Small intestine (tissue), 7 donors: ENCODE measurements at regions not wholly inside any gene's neighbourhood (a gene's known extent, or its start where the extent isn't known, plus 50 kb on each side); places are given as distances from the start of the nearest gene placed in this dataset.

ENCODE experiments used
- DNase-seq, 2 donors: peaks; one replicate each; pipeline versions ENCODE4 v3.0.0 to v3.0.0-alpha.2; 2013
- FAIRE-seq: peaks from 2 replicates; lab custom pipeline; 2012; peaks lifted over from hg19 to GRCh38; lab: Jason Lieb, UNC
- H3K27ac ChIP-seq, 3 donors: one replicate each; pipeline ENCODE4 v1.5.1; 2013; ENCODE audit warnings: low read length in 2 of 3, mild to moderate bottlenecking in 2 of 3, control low read depth in 1 of 3, inconsistent platforms in 1 of 3, low read depth in 1 of 3, moderate library complexity in 1 of 3
- H3K27me3 ChIP-seq, 3 donors: one replicate each; pipeline ENCODE4 v1.6.1; 2013; ENCODE audit warnings: low read length in 3 of 3, inconsistent platforms in 1 of 3; ENCODE audit not compliant: control insufficient read depth in 3 of 3, insufficient read depth in 3 of 3
- H3K36me3 ChIP-seq, 3 donors: one replicate each; pipeline ENCODE4 v1.6.1; 2013; ENCODE audit warnings: low read length in 3 of 3, inconsistent platforms in 1 of 3, low read depth in 1 of 3, mild to moderate bottlenecking in 1 of 3, moderate library complexity in 1 of 3; ENCODE audit not compliant: control insufficient read depth in 3 of 3, insufficient read depth in 2 of 3
- H3K4me1 ChIP-seq, 3 donors: one replicate each; pipeline ENCODE4 v1.6.1; 2013; ENCODE audit warnings: low read length in 2 of 3, inconsistent platforms in 1 of 3, low read depth in 1 of 3, mild to moderate bottlenecking in 1 of 3, moderate library complexity in 1 of 3; ENCODE audit not compliant: control insufficient read depth in 3 of 3, insufficient read depth in 2 of 3
- H3K4me3 ChIP-seq, 3 donors: one replicate each; pipeline ENCODE4 v1.5.1; 2013; ENCODE audit warnings: low read length in 3 of 3, control low read depth in 1 of 3, inconsistent platforms in 1 of 3, low read depth in 1 of 3, mild to moderate bottlenecking in 1 of 3, moderate library complexity in 1 of 3
- H3K9me3 ChIP-seq, 2 donors: one replicate each; pipeline ENCODE4 v1.6.1; 2013; ENCODE audit warnings: low read depth in 1 of 2, low read length in 1 of 2; ENCODE audit not compliant: control insufficient read depth in 2 of 2, insufficient read depth in 1 of 2
- WGBS, 3 donors: extraction: QIAGEN DNeasy Blood & Tissue Kit; methylation state at CpG; one replicate each; pipeline ENCODE4 v1.1.7; 2013; 5-methylcytosine and 5-hydroxymethylcytosine counted together
- donor health status: healthy with polysubstance abuse.
- donor health status: control.
- donor health status: control.
- donor health status: Bipolar disorder and iron deficiency.
- donor health status: healthy.

DNA sequence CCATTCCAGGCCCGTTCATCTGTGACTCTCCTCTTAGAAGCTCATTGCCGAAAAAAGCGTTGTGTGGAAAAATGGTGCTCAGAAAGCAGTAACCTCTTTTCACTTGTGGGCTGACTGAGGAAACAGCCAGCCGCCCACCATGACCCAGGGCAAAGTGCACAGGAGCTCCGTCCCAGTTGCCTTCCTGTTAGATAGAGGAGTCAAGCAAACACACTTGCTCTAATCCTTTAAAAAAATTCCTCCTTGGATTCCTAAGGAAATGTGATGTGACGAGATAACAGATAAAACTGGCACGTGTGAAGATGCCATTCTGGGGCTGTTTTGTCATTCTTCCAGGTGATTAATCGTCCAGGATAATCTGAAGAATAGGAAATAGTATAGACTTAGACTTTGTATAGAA is 396.8 kb upstream of the DDHD1 start:
- no peaks in the 10 kb centered on the region for H3K9me3 ChIP-seq
- H3K27me3 ChIP-seq = no peaks in the 10 kb centered on the region
- H3K27ac ChIP-seq = no peak overlapping the region
- no peak overlapping the region for H3K4me3 ChIP-seq
- no peaks in the 10 kb centered on the region for H3K36me3 ChIP-seq
- DNase-seq = no peak
- H3K4me1 ChIP-seq = peaks cover 0 to 3% (median 0%) of the 10 kb centered on the region in 3 donors
- WGBS, 3 donors = 54 to 65% (median 61%) methylated on average over 8 of the region's 8 CpGs
- no peak for FAIRE-seq

DNA sequence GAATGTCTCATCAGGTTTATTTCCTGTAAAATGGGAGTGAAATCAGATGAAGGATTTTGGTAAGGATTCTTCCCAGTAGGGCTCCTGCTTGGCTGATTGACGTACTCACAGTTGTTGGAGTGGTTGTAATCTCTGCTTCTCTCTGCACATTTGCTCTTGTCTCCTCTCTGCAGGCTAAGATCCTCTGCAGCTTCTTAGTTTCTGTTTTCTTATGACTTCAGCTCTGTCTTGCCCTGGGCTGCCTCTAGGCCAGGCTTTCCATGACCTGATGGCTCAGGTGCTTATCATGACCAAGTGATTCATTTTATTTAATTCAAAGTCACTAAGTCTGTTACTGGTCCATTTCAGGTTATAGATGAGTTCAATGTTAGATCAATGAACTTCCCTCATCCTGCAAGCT is 394.5 kb upstream of the DDHD1 start:
- H3K9me3 ChIP-seq = no peaks in the 10 kb centered on the region
- WGBS, 3 donors = 88 to 92% (median 89%) methylated on average over 1 of the region's 1 CpG
- FAIRE-seq = no peak
- no peak overlapping the region for H3K27ac ChIP-seq
- H3K27me3 ChIP-seq = no peaks in the 10 kb centered on the region
- peaks cover 0 to 8% (median 0%) of the 10 kb centered on the region in 3 donors for H3K4me1 ChIP-seq
- H3K4me3 ChIP-seq = no peak overlapping the region
- no peak for DNase-seq
- H3K36me3 ChIP-seq = no peaks in the 10 kb centered on the region

DNA sequence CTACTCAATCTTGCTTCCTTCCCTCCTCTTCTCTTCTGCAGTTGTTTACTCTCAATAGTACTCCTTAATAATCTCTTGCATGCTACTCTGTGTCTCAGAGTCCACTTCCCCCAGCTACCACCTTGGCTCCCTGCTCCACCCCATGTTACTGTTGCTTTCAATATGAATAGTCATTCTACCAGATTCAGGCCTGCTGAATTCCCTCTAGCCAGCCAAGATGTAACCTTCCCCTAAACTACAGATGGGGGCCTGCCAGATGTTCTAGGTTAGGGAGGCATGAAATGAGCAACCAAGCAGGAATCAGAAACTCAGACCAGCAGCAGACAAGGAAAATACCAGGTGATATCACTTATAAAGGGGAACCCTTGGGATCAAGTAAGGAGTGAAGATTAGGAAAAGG is 392.1 kb upstream of the DDHD1 start:
- H3K9me3 ChIP-seq = no peaks in the 10 kb centered on the region
- H3K36me3 ChIP-seq = no peaks in the 10 kb centered on the region
- no peak overlapping the region for H3K27ac ChIP-seq
- no peak overlapping the region for H3K4me3 ChIP-seq
- DNase-seq (peak in 1 of 2 donors; percentile 28), FAIRE-seq (no peak)
- H3K4me1 ChIP-seq = peaks cover 0 to 15% (median 0%) of the 10 kb centered on the region in 3 donors
- no peaks in the 10 kb centered on the region for H3K27me3 ChIP-seq

DNA sequence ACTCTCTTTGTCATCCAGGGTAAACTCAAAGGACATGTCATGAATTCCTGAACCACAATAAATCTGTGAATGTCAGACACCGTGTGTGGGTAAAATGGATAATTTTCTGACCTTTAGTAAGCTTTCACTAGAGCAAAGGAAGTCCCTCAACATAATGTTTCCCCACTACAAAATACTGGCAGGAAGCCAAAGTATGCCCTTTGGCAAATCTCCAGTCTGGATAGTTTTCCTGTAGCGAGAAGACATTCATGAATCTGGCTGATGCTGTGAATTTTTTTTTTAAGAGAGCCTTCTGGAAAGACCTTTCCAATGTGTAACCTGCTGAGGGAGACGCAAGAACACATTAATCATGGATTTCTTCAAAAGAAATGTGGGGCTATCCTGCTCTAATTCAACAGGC is 389.6 kb upstream of the DDHD1 start:
- Histone ChIP-seq H3K27me3 (no peaks in the 10 kb centered on the region), H3K27ac (no peak overlapping the region), H3K9me3 (no peaks in the 10 kb centered on the region), H3K4me1 (peaks cover 0 to 15% (median 0%) of the 10 kb centered on the region in 3 donors), H3K36me3 (no peaks in the 10 kb centered on the region), H3K4me3 (no peak overlapping the region)
- 37 to 43% (median 40%) methylated on average over 3 of the region's 3 CpGs for WGBS, 3 donors
- FAIRE-seq (no peak), DNase-seq (peak in 1 of 2 donors; percentile 75)

DNA sequence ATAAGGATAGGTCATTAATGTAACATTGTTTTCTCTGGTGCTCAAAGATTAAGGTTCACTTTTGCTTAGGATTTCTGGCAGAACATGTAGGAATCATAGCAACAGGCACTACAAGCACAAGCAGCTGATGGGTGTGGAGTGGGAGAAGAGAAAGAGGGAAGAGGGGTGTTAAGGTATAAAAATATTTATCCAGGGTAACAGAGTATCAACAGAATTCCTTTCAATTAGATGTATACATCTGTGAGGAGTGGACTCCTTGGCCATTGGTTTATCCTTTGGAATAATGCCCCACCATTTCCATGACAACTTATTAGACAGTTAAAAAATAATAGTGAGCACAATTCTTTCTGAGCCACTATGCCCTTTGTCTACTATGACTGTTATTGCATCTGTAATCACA is 388.3 kb upstream of the DDHD1 start:
- no peaks in the 10 kb centered on the region for H3K36me3 ChIP-seq
- FAIRE-seq (no peak), DNase-seq (peak in 1 of 2 donors; percentile 16)
- H3K4me3 ChIP-seq = no peak overlapping the region
- peaks cover 0 to 15% (median 0%) of the 10 kb centered on the region in 3 donors for H3K4me1 ChIP-seq
- no peaks in the 10 kb centered on the region for H3K27me3 ChIP-seq
- H3K9me3 ChIP-seq = no peaks in the 10 kb centered on the region
- H3K27ac ChIP-seq = no peak overlapping the region

DNA sequence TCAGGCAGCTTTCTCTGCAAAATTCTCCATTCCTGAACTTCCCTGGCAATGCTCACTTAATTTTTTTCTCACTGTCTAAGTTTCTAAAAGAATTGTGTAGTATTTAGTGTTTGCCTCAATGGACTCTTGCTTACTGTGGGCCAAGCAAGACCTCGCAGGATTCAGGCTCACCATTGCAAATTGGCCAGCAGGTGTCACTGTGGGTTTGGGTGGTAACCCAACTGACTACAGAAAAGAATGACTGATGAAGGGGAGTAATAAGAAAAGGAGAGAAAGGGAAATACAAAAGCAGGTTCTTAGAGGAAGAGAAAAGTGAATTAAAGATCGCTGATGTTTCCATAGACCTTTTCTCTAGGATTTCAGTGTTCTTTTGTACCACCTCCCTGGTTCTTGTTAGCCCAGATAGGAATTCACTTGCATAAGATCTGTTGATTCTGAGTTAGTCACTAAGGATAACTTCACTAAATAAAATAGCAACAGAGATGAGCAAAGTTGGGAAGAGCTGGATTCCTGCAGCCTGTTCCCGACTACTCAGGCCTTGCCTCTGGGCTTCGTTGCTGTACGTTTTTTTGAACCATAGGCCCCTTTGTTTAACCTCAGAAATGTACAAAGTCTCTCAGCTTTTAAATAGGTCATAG is 386.5 kb upstream of the DDHD1 start:
- H3K4me1 ChIP-seq = peaks cover 0 to 12% (median 0%) of the 10 kb centered on the region in 3 donors
- no peaks in the 10 kb centered on the region for H3K36me3 ChIP-seq
- WGBS, 3 donors = 33 to 36% (median 35%) methylated on average over 5 of the region's 5 CpGs
- DNase-seq = peak; percentile 77 to 90
- FAIRE-seq = no peak
- H3K27ac ChIP-seq = no peak overlapping the region
- no peak overlapping the region for H3K4me3 ChIP-seq
- H3K27me3 ChIP-seq = no peaks in the 10 kb centered on the region
- no peaks in the 10 kb centered on the region for H3K9me3 ChIP-seq

DNA sequence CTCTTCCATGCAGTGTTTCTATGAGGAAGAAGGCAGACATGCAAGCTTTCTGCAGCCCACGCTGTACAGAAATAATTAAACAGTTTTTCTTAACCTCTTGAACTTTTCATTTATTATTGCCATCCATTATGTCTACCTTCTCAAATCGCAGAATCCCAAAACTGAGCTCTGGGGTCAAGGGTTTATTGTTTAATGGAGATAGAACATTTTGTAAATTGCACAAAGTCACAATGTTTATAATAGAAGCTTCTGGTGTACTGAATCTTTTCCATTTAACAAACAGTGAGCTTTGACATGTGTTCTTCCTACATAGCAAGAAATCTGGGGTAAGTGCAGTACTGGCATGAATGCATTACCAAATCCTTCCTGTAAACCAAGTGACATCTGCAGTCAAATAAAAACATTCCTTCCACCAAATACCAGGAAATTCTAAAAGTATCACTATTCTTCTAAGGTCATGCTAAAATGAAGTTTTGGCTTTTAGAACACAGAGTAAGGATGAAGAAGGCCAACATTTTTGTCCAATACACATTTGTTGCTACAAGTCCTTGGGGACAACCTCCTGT is 385.3 kb upstream of the DDHD1 start:
- H3K27ac ChIP-seq = peak overlapping the region in 1 of 3 donors; percentile 42
- no peak for FAIRE-seq

DNA sequence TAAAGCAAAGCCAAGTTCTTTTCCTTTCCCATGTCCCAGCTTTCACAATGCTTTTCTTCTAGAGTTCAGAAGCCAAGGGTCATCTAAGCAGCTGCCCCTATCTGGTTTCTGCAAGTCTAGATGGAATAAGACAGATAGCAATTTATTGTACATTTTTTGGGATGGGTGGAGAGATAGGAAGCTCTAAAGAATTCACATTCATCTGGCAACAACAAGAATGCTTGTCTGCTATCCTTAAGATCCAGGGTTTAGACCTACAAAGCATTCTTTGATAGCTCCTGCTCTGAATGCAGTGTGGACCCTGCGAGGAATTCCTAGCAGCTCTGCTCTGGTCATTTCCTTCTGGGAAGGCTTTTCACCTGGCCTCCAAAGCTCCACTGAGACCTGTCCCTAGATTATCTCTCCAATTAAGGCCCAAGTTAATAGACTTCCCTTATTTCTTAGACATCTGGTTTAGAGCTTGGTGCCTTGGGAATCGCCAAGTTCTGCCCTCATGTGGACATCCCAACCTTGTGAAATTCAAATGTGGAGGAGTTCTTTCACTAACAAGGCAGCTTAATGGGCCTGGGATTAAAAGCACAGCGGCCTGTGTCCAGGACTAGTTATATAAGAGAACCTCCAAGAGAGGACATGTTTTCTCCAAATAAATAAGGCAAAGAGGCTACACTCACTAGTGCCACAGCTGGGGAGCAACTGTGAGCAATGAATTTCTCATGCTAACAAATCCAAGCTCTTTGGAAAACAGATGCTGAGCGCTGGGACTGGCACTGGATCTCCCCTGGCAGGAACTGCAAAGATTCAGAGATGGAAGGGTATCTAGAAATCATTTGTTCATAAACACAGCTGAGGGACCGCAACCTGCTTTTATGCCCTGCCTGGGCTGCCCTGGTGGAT is 384.5 kb upstream of the DDHD1 start:
- Histone ChIP-seq H3K36me3 (no peaks in the 10 kb centered on the region), H3K4me1 (peaks cover 0 to 8% (median 0%) of the 10 kb centered on the region in 3 donors), H3K27me3 (no peaks in the 10 kb centered on the region), H3K27ac (peak overlapping the region in 1 of 3 donors; percentile 69), H3K4me3 (no peak overlapping the region), H3K9me3 (no peaks in the 10 kb centered on the region)
- DNase-seq (peak in 1 of 2 donors; percentile 19), FAIRE-seq (no peak)
- 71 to 86% (median 85%) methylated on average over 5 of the region's 5 CpGs for WGBS, 3 donors

More for the DNA sequence above, 385.3 kb upstream of the DDHD1 start:
- Histone ChIP-seq H3K4me1 (peaks cover 0 to 12% (median 0%) of the 10 kb centered on the region in 3 donors), H3K4me3 (no peak overlapping the region), H3K27me3 (no peaks in the 10 kb centered on the region), H3K36me3 (no peaks in the 10 kb centered on the region), H3K9me3 (no peaks in the 10 kb centered on the region)
- DNase-seq = peak in 1 of 2 donors; percentile 9
- 52 to 74% (median 58%) methylated on average over 2 of the region's 2 CpGs for WGBS, 3 donors
